NCI-H82 treated with DMSO at 0.1 percent for 48 hours (cell line): ENCODE measurements at regions not wholly inside any gene's neighbourhood (a gene's known extent, or its start where the extent isn't known, plus 50 kb on each side); places are given as distances from the start of the nearest gene placed in this dataset.

Experiments
- DNase-seq: peaks from one replicate; lab custom pipeline; 2025; ENCODE audit not compliant: unreplicated experiment; lab: John Stamatoyannopoulos, UW

DNA sequence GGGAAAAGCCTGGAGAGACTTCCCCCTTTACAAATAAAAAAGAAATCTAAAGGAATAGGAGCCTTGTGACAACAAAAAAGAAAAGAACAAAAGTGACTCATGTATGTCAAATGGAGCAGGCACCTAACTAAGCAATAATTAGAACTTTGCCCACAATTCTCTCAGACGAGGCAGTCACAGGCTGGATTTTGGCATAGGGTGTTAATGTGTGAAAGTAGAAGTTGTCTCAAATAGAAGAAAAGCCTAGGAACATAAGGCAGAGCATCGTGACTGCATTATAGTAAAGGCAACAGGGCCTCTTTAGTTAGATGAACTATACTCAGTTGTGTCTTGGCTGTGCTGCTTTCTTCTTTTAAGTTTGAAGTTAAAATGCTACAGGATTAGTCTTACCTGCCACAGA is 219.9 kb upstream of the TMEM161B start:
- DNase-seq = no peak

DNA sequence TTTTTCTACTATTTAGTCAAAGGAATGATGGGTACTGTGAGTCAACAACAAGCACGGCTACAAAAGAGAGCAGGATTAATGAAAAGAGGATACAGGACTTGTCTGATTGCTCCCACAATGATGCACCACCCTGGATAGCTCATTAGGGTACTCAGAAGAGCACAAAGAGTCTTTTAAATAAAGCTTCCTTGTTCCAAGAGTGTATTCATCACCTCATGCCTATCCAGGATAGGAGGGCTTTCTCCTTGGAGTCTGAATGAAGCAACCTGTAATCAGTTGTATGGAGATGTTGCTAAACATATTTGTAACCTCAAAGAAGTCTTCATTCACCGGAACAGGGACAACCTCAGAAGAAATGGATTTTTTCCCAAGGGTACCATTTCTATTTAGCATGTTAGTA is 219.5 kb upstream of the TMEM161B start:
- no peak for DNase-seq

DNA sequence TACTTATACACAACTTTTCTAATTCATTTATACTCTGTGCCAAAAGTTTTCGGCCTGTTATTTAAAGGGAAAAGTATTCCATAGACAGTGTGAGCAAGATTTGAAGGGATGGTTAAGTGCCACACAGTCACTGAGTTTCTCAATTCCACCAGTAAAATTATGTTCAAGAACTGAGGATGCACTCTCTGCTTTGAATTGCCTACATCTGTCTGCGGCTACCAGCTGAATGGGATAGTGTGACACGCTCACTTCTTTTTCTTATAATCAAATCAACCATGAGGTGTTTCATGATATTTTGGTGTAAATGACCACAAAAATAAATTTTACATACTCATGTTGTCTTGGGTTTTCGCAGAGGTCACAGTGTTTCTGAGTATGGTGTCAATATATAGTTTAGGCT is 218.4 kb upstream of the TMEM161B start:
- DNase-seq = no peak

- peak; percentile 32 for DNase-seq
Measured at GRCh38 chr5:88486431-88486830, 217.8 kb upstream of the TMEM161B start.

GRCh38 chr5:88485531-88485930 is 216.9 kb upstream of the TMEM161B start:
- no peak for DNase-seq

GRCh38 chr5:88483964-88484672 is 215.5 kb upstream of the TMEM161B start:
- no peak for DNase-seq

DNA sequence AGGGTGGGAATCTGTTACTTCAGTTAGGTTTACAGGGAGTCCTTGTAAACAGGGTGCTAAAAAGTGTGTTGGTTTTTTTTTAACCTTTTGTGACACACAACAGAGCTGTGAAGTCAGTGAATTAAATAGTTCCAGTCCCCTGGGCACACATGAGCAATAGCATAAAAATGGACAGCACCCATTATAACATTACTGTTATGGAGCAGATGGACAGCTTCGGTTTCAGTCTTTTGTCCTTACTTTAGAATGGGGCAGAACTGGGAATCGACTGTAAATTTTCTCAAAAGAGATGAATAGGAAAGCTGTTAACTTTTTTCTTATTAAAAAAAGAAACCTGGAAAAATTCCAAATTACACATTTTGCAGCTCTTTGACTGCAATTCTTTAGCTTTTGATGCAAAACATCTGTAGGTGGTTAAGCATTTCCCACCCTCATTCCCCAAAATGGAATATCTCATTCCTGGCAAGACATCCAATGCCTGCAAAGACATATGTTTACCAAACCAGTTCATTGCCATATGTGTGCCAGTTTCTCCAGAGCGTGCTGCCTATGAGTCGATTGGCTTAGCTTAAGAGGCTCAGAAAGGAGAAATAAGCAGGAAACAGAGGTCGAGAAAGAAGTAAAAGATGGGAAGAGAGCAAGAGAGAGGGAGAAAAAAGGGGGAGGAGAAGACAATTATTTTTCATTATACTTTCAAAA is 212.3 kb upstream of the TMEM161B start:
- DNase-seq = peak; percentile 27

- DNase-seq = no peak
Measured at GRCh38 chr5:88480245-88480644, 211.6 kb upstream of the TMEM161B start.

DNA sequence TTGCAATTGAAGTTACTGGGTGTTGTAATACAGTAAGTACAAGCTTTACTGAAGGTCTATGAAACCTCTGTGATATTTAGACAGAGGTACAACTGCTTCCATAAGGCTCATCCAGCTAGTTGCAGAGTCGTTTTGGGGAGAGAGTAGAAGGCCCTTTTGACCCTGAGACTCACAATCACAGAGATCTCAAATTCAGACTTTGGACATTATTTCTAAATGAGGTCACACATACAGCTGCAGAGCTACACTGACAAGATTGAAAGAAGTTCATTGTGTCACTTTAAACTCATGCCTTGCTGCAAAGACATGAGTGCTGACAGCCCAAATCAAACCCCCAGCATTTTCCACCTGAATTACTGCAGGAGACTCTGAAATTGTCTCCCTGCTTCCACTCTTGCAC is 205.9 kb upstream of the TMEM161B start:
- no peak for DNase-seq

- DNase-seq = no peak
Measured at GRCh38 chr5:88470745-88471144, 202.1 kb upstream of the TMEM161B start.

- DNase-seq = no peak
Measured at GRCh38 chr5:88459971-88460370, 191.3 kb upstream of the TMEM161B start.

- no peak for DNase-seq
Measured at GRCh38 chr5:88452820-88453219, 184.2 kb upstream of the TMEM161B start.

GRCh38 chr5:88450239-88450638 is 181.6 kb upstream of the TMEM161B start:
- DNase-seq = no peak

GRCh38 chr5:88438006-88438405 is 169.4 kb upstream of the TMEM161B start:
- no peak for DNase-seq

DNA sequence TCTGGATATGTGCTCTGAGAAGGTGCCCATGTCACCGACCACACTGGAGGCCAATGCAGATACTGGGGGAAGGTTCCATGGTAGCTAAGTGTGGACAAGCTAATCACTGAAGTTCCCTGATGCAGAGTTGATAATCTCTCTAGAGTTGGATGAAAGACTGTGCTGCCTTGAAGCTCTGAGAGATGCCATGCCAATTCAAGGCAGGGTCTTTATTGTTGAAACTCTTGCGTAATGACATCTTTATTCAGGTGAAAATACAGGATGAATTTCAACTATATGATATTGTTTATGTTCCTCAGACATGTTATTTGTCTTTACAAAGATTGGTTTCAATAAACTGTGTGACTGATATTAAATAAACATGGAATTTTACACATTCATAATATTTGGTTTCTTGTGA is 167.6 kb upstream of the TMEM161B start:
- no peak for DNase-seq

- DNase-seq = no peak
Measured at GRCh38 chr5:88428633-88429032, 160.0 kb upstream of the TMEM161B start.

GRCh38 chr5:88426441-88426840 is 157.8 kb upstream of the TMEM161B start:
- no peak for DNase-seq

GRCh38 chr5:88425124-88425523 is 156.5 kb upstream of the TMEM161B start:
- no peak for DNase-seq

DNA sequence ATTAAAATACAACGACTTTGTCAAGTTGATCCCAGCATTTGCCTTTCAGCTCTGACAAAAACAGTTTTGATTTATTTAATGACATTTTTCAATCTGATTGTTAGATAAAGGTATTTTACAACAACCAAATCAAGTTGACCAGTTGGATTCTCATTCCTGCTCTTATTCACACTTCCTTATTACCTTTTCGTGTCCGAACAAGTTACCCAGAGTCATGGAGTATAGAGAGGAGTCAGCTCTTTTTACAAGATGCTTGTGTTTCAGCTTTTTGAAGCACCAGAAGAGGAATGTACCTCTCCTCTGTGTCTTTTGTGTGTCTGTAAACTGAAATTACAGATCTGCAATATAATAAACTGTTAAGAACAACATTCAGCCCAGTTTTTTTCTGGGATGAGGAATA is 151.3 kb upstream of the TMEM161B start:
- no peak for DNase-seq

DNA sequence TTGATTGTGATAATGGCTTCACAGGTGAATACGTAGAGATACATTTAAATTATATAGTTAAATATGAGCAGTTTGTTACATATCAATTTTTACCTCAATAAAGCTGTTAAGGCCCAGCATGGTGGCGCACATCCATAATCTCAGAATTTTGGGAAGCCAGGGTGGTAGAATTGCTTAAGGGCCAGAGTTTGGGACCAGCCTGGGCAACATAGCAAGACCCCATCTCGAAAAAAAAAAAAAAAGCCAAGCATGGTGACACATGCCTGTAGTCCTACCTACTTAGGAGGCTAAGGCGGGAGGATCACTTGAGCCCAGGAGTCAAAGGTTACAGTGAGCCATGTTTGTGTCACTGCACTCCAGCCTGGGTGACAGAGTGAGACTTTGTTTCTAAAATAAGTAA is 138.7 kb upstream of the TMEM161B start:
- DNase-seq = no peak

DNA sequence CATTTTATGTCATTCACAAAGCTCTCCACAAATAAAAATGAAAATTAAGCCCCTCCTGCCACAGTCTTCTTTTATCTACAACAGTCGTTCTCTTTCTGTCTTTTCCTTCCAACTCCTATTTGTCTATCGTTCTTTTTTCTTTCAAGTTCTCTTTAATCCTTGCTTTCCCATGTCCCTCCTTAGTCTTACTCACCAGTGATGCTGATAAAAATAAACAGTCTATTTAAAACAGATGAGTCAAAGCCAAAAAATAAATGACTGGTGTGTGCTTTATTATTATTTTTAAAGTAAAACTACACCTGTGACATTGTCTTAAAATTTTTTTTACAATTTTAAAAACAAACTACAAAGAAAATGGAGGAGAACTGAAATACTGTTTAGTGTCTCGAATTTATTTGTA is 137.1 kb upstream of the TMEM161B start:
- DNase-seq = no peak

DNA sequence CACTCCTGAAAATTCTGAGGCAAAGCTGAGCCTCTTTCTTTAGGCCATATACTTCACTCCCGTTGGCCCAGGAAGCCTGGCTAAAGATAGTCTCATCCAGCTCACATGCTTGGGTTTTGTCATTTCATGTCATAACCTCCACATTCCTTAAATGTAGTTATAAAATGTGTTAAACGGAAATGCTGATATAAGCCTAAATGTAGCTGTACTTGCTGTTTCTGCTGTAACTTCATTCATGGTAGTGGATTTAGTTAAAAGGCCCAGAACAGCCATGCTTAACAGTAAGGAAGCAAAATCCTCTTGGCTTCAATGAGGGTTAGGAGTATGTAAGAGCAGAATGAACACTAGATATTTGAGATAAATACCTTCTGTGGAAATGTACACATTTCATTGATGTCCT is 135.8 kb upstream of the TMEM161B start:
- DNase-seq = no peak

GRCh38 chr5:88401686-88402085 is 133.0 kb upstream of the TMEM161B start:
- no peak for DNase-seq
